ENCODE measurements at regions not wholly inside any gene's neighbourhood (a gene's known extent, or its start where the extent isn't known, plus 50 kb on each side); places are given as distances from the start of the nearest gene placed in this dataset.
"Not testable (repeated sequence)": the region's sequence is repeated elsewhere in the genome, so short reads cannot be mapped to it uniquely, and the experiment has no call there.

GRCh38 chr12:73719223-73719622 is 818.4 kb upstream of the ATXN7L3B start:
- Histone ChIP-seq H3K9me3 (no peaks in the 10 kb centered on the region; the same call in 1 of the 2 replicates), H3K36me3 (no peaks in the 10 kb centered on the region), H3K27me3 (no peaks in the 10 kb centered on the region)

GRCh38 chr12:73726881-73727280 is 810.8 kb upstream of the ATXN7L3B start:
- no peak for DNase-seq
- no peaks in the 10 kb centered on the region; the same call in 1 of the 2 replicates for H3K9me3 ChIP-seq
- no peaks in the 10 kb centered on the region for H3K27me3 ChIP-seq
- H3K36me3 ChIP-seq, result no peaks in the 10 kb centered on the region
- H3K4me3 ChIP-seq, result no peak overlapping the region

More at GRCh38 chr12:73719223-73719622, 818.4 kb upstream of the ATXN7L3B start:
- no peak for DNase-seq
- no peak overlapping the region for H3K4me3 ChIP-seq

GRCh38 chr12:73731658-73732057 is 806.0 kb upstream of the ATXN7L3B start:
- DNase-seq, result no peak
- no peaks in the 10 kb centered on the region for H3K36me3 ChIP-seq
- H3K27me3 ChIP-seq, result no peaks in the 10 kb centered on the region
- no peaks in the 10 kb centered on the region for H3K9me3 ChIP-seq
- H3K4me3 ChIP-seq, result no peak overlapping the region

GRCh38 chr12:73769337-73769736 is 768.3 kb upstream of the ATXN7L3B start:
- H3K4me3 ChIP-seq, result no peak overlapping the region
- no peaks in the 10 kb centered on the region for H3K27me3 ChIP-seq
- peaks cover 18% of the 10 kb centered on the region for H3K9me3 ChIP-seq
- DNase-seq, result no peak
- H3K36me3 ChIP-seq, result no peaks in the 10 kb centered on the region

GRCh38 chr12:73798523-73798922 is 739.1 kb upstream of the ATXN7L3B start:
- DNase-seq, result no peak
- Histone ChIP-seq H3K36me3 (no peaks in the 10 kb centered on the region), H3K9me3 (peaks cover 5% of the 10 kb centered on the region), H3K4me3 (no peak overlapping the region), H3K27me3 (no peaks in the 10 kb centered on the region)

- Histone ChIP-seq H3K9me3 (no peaks in the 10 kb centered on the region), H3K4me3 (no peak overlapping the region), H3K36me3 (no peaks in the 10 kb centered on the region), H3K27me3 (no peaks in the 10 kb centered on the region)
- DNase-seq, result no peak
These were observed 722.5 kb upstream of the ATXN7L3B start for GRCh38 chr12:73815072-73815645.

GRCh38 chr12:73817161-73817560 is 720.5 kb upstream of the ATXN7L3B start:
- H3K27me3 ChIP-seq, result no peaks in the 10 kb centered on the region
- no peaks in the 10 kb centered on the region for H3K9me3 ChIP-seq
- H3K4me3 ChIP-seq, result no peak overlapping the region
- H3K36me3 ChIP-seq, result no peaks in the 10 kb centered on the region
- DNase-seq, result no peak

GRCh38 chr12:73833746-73834145 is 703.9 kb upstream of the ATXN7L3B start:
- DNase-seq, result no peak
- no peaks in the 10 kb centered on the region for H3K27me3 ChIP-seq
- no peaks in the 10 kb centered on the region for H3K36me3 ChIP-seq
- H3K9me3 ChIP-seq, result no peaks in the 10 kb centered on the region; the same call in 1 of the 2 replicates
- H3K4me3 ChIP-seq, result no peak overlapping the region

GRCh38 chr12:73841963-73842362 is 695.7 kb upstream of the ATXN7L3B start:
- Histone ChIP-seq H3K36me3 (no peaks in the 10 kb centered on the region), H3K4me3 (no peak overlapping the region), H3K27me3 (no peaks in the 10 kb centered on the region), H3K9me3 (no peaks in the 10 kb centered on the region)
- DNase-seq, result no peak

- Histone ChIP-seq H3K27me3 (no peaks in the 10 kb centered on the region), H3K9me3 (no peaks in the 10 kb centered on the region), H3K4me3 (no peak overlapping the region), H3K36me3 (no peaks in the 10 kb centered on the region)
- peak; percentile 14 for DNase-seq
These were observed 674.1 kb upstream of the ATXN7L3B start for GRCh38 chr12:73863546-73863945.

GRCh38 chr12:73867147-73867546 is 670.5 kb upstream of the ATXN7L3B start:
- Histone ChIP-seq H3K27me3 (no peaks in the 10 kb centered on the region), H3K36me3 (no peaks in the 10 kb centered on the region), H3K9me3 (no peaks in the 10 kb centered on the region), H3K4me3 (no peak overlapping the region)
- DNase-seq, result no peak

GRCh38 chr12:73877291-73877690 is 660.3 kb upstream of the ATXN7L3B start:
- H3K9me3 ChIP-seq, H3K4me3 ChIP-seq, H3K36me3 ChIP-seq, H3K27me3 ChIP-seq, DNase-seq: not testable (repeated sequence)

GRCh38 chr12:73892201-73892600 is 645.4 kb upstream of the ATXN7L3B start:
- H3K9me3 ChIP-seq, result no peaks in the 10 kb centered on the region; the same call in 1 of the 2 replicates
- H3K36me3 ChIP-seq, result no peaks in the 10 kb centered on the region
- H3K4me3 ChIP-seq, result no peak overlapping the region
- H3K27me3 ChIP-seq, result no peaks in the 10 kb centered on the region
- no peak for DNase-seq

GRCh38 chr12:73898645-73899044 is 639.0 kb upstream of the ATXN7L3B start:
- H3K36me3 ChIP-seq, result no peaks in the 10 kb centered on the region
- H3K27me3 ChIP-seq, result no peaks in the 10 kb centered on the region
- no peak overlapping the region for H3K4me3 ChIP-seq
- no peak for DNase-seq
- no peaks in the 10 kb centered on the region; the same call in 1 of the 2 replicates for H3K9me3 ChIP-seq

GRCh38 chr12:73902260-73902659 is 635.4 kb upstream of the ATXN7L3B start:
- DNase-seq, result no peak
- no peaks in the 10 kb centered on the region for H3K36me3 ChIP-seq
- no peaks in the 10 kb centered on the region for H3K27me3 ChIP-seq
- H3K4me3 ChIP-seq, result no peak overlapping the region
- no peaks in the 10 kb centered on the region; the same call in 1 of the 2 replicates for H3K9me3 ChIP-seq

GRCh38 chr12:73906757-73907156 is 630.9 kb upstream of the ATXN7L3B start:
- H3K27me3 ChIP-seq, result no peaks in the 10 kb centered on the region
- no peaks in the 10 kb centered on the region for H3K36me3 ChIP-seq
- DNase-seq, result no peak
- no peaks in the 10 kb centered on the region; the same call in 1 of the 2 replicates for H3K9me3 ChIP-seq
- H3K4me3 ChIP-seq, result no peak overlapping the region

- DNase-seq, result no peak
- no peaks in the 10 kb centered on the region for H3K27me3 ChIP-seq
- H3K4me3 ChIP-seq, result no peak overlapping the region
- H3K9me3 ChIP-seq, result no peaks in the 10 kb centered on the region
- no peaks in the 10 kb centered on the region for H3K36me3 ChIP-seq
These were observed 601.8 kb upstream of the ATXN7L3B start for GRCh38 chr12:73935817-73936216.

GRCh38 chr12:73947326-73948026 is 590.2 kb upstream of the ATXN7L3B start:
- no peaks in the 10 kb centered on the region for H3K36me3 ChIP-seq
- no peaks in the 10 kb centered on the region for H3K27me3 ChIP-seq
- H3K9me3 ChIP-seq, result no peaks in the 10 kb centered on the region; the same call in 1 of the 2 replicates
- DNase-seq, result no peak
- H3K4me3 ChIP-seq, result no peak overlapping the region
